ENCODE measurements at regions not wholly inside any gene's neighbourhood (a gene's known extent, or its start where the extent isn't known, plus 50 kb on each side); places are given as distances from the start of the nearest gene placed in this dataset.

GRCh38 chr6:4224067-4224978 lies 88.9 kb upstream of the ECI2 start (continued):
- TF ChIP-seq REST (IDR thresholded peaks at IDR 0.05; ENCODE audit: unreplicated experiment) (no peak), EZH2 (IDR thresholded peaks at IDR 0.05; ENCODE audit: low read depth, unreplicated experiment) (no peak), ZNF331 (CRISPR knock-in tag; IDR thresholded peaks at IDR 0.05; ENCODE audit: low read depth) (no peak), STAT1 (IDR thresholded peaks at IDR 0.05; ENCODE audit: unreplicated experiment) (no peak), POLR2AphosphoS5 (IDR thresholded peaks at IDR 0.05; ENCODE audit: low read depth) (no peak)

- H3K27ac Mint-ChIP-seq = no peak overlapping the region
- H3K9me3 Mint-ChIP-seq = peaks cover 20% of the 10 kb centered on the region
- no peaks in the 10 kb centered on the region for H3K27me3 ChIP-seq (ENCODE audit: insufficient read depth)
- H3K79me2 ChIP-seq (replicated peaks; ENCODE audit: insufficient read depth) = no peaks in the 10 kb centered on the region
- H3K4me1 ChIP-seq (ENCODE audit: insufficient read depth) = peaks cover 3% of the 10 kb centered on the region; the same call in 1 of the 2 replicates
- no peaks in the 10 kb centered on the region for H3K36me3 ChIP-seq (ENCODE audit: insufficient read depth)
- no peak overlapping the region for H3K4me3 Mint-ChIP-seq
- no peak overlapping the region for H3K4me3 ChIP-seq
- no peak overlapping the region for H3K27ac ChIP-seq (ENCODE audit: low read depth)
- H3K36me3 Mint-ChIP-seq (ENCODE audit: low read depth) = peaks cover 4% of the 10 kb centered on the region; the same call in 2 of the 3 replicates
- ATAC-seq (no peak), DNase-seq (ENCODE audit: low spot score) (no peak)
- H2AFZ ChIP-seq = no peak overlapping the region
- peaks cover 1% of the 10 kb centered on the region for H3K27me3 Mint-ChIP-seq (ENCODE audit: insufficient read depth, low read depth, poor library complexity)
- no peaks in the 10 kb centered on the region for H4K20me1 ChIP-seq (replicated peaks; ENCODE audit: insufficient read depth)
- no peaks in the 10 kb centered on the region for H3K9me2 ChIP-seq (ENCODE audit: insufficient read depth)
- no peaks in the 10 kb centered on the region for H3F3A ChIP-seq (replicated peaks; ENCODE audit: low read depth)
- peaks cover 7% of the 10 kb centered on the region for H3K4me1 Mint-ChIP-seq
- H3K4me2 ChIP-seq = no peak overlapping the region
- TF ChIP-seq STAT1 (IDR thresholded peaks at IDR 0.05; ENCODE audit: unreplicated experiment) (no peak), ZNF114 (CRISPR knock-in tag; IDR thresholded peaks at IDR 0.05) (no peak), JUNB (IDR thresholded peaks at IDR 0.05; ENCODE audit: unreplicated experiment) (no peak), EZH2 (IDR thresholded peaks at IDR 0.05; ENCODE audit: low read depth, unreplicated experiment) (no peak), REST (IDR thresholded peaks at IDR 0.05; ENCODE audit: unreplicated experiment) (no peak), CREB1 (CRISPR knock-in tag; IDR thresholded peaks at IDR 0.05; ENCODE audit: low read depth) (no peak), EZH2phosphoT487 (IDR thresholded peaks at IDR 0.05; ENCODE audit: unreplicated experiment) (no peak), ZNF331 (CRISPR knock-in tag; IDR thresholded peaks at IDR 0.05; ENCODE audit: low read depth) (no peak), CTCF (conservative IDR thresholded peaks at IDR 0.05; ENCODE audit: low read depth in 2 of 2) (no peak), POLR2AphosphoS5 (IDR thresholded peaks at IDR 0.05; ENCODE audit: low read depth) (no peak), NANOG (IDR thresholded peaks at IDR 0.05; ENCODE audit: borderline replicate concordance) (no peak)
- TF ChIP-seq, protein P1, sequence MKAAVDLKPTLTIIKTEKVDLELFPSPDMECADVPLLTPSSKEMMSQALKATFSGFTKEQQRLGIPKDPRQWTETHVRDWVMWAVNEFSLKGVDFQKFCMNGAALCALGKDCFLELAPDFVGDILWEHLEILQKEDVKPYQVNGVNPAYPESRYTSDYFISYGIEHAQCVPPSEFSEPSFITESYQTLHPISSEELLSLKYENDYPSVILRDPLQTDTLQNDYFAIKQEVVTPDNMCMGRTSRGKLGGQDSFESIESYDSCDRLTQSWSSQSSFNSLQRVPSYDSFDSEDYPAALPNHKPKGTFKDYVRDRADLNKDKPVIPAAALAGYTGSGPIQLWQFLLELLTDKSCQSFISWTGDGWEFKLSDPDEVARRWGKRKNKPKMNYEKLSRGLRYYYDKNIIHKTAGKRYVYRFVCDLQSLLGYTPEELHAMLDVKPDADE (IDR thresholded peaks at IDR 0.05) = no peak
Measured at GRCh38 chr6:4220558-4220957, 85.2 kb upstream of the ECI2 start.

All from GM23338 (cell line).